OCI-M2 (cell line): ENCODE measurements at regions not wholly inside any gene's neighbourhood (a gene's known extent, or its start where the extent isn't known, plus 50 kb on each side); places are given as distances from the start of the nearest gene placed in this dataset.

Experiments
- DNase-seq: peaks from one replicate; lab custom pipeline; 2025; ENCODE audit not compliant: unreplicated experiment; lab: John Stamatoyannopoulos, UW

DNA sequence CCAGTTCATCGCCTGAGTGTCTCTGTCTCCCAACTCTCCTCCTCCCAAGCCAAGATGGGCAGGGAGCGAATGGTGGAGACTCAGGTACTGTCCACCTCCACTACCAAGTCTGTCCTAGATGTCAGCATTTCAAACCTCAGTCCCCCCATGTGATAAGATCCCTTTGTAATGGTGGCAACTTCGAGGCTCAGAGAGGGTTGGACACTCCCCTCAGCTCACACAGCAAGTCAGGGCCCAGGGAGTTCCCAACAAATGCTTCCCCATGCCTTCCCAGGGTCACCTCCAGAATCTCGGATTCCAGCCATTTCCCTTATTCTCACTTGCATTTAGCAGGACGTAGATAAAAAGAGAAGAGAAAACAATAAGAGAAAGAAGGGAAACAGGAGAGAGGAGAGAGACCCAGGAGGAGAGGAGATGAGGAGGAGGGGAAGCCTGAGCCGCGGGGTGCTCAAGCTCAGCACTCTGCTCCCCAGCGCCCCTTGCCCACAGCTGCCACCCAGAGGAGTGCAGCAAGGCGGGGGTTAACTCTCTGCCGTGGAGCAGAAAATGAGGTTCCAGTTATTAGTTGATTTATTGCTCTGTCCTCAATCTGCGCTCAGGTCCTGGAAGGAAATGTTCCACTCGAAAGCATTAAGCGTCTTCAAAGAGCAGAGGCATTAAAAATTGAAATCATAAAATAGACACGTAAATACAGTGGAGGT lies 84.1 kb upstream of the LINGO1 start:
- no peak for DNase-seq

DNA sequence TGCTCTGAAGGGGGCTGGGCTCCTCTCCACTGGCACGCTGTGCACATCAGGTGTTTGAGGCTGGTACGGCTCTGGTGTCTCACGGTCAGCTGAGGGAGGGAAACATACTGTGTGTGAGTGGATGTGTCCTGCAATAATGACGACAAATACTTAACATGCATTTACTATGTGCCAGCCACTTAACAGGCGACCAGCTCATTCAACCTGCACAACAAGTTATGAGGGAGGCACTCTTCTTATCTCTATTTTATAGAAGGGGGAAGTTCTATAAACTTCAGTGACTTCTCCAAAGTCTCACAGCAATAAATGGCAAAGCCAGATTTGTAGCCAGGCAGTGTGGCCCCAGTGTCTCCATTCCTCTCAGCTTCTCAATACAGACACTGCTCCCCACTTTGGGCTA lies 83.1 kb upstream of the LINGO1 start:
- DNase-seq: no peak

DNA sequence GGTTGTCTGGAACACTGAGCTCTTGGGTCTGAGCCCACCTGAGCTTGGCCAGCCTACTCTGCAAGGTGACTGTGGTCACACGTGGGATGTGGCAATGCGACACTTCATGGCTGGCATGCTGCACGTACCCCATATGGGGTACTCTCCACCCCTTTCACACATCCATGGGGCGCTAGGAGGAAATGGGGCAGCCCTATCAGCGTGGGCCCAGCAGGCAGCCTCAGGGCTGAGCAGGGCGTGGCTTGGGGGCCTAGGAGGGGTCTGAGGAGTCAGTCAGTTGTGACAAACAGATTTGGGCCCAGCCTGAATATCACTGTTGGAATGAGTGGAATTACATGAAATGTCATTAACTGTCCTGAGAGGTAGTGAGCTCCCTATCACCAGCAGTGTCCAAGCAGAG lies 82.3 kb upstream of the LINGO1 start:
- no peak for DNase-seq

DNA sequence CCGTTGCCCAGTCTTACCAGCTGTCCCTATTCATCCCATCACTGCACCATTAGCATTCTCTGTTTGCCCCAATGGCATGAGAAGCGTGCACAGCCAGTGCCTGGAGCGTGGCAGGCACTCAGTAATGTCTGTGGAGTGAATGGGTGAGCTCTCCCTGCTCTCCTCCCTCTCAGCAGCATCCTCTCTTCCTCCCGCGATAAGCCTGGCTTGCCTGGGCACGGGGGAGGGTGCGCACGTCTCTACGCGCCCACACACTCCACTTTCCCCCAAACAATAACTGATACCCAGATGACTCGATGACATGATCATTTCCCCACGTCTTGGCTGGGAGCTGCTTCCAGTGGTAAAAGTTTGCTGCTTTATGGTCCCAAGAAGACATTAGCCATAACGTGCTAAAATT lies 81.8 kb upstream of the LINGO1 start:
- DNase-seq: no peak

DNA sequence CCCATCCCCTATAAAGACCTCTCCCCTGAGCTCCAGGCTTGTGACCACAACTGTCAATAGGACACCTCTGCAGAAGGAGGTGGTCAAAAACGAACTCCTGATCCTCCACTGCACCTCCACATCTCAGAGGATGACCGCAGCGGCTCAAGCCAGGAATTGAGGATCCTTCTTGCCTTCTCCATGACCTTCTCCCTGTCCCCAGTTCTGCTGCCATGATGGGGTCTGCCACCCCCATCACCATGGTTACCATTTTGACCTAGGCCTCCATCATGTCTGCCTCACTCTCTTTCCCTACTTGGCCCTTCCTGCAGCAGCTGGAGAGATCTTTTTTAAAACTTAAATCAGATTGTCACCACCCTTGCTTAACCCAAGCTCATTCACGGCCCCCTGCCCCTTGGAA lies 81.3 kb upstream of the LINGO1 start:
- DNase-seq: no peak

DNA sequence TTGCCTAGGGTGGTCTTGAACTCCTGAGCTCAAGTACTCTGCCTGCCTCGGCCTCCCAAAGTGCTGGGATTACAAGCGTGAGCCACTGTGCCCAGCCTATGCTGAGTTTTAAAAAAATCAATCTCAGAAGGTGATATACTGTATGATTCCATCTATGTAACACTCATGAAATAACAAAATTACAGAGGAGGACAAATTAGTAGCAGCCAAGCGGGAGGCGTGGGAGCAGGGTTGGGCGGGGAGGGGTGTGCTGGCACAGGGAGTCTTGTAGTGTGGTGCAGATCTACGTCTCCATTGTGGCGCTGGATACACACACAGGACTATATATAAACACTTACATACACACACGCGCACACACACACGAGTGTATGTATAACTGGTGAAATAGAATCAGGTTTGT lies 80.6 kb upstream of the LINGO1 start:
- DNase-seq: no peak

DNA sequence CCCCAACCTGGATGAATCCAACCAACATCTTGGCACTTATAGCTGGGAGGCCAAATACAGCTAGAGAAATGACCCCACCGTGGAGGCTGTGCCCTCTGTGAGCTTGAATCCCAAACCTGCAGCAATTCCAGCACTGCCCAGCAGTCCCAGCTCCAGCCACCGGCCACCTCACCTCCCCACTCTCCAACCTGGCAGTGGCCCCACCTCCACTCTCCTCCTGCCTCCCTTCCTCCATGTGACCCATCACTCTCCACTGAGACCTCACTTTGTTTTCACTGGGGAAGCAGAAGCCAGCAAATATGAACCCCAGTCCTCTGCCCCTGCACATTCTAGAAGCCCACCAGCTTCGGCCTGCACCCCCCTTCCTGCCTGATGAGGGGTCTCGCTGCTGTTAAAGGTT lies 79.7 kb upstream of the LINGO1 start:
- DNase-seq: no peak

DNA sequence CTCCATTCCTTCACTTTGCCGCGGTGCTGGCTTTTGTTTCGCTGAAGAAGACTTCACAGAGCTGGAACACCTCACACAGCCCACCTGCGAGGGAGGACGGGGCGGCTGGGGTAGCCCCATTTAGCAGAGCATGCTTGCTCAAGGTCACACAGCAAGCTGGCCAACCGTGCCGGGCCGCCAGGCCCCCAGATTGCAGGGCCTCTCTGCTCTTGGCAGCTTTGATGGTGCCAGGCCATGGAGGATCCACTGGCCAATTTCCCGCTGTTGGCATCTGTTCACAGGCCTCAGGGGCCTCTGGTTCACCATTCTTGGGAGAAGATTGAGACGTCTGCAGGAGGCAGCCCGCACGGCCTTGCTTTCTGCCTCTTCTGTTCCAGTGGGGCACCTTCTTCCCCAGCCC lies 77.9 kb upstream of the LINGO1 start:
- no peak for DNase-seq

DNA sequence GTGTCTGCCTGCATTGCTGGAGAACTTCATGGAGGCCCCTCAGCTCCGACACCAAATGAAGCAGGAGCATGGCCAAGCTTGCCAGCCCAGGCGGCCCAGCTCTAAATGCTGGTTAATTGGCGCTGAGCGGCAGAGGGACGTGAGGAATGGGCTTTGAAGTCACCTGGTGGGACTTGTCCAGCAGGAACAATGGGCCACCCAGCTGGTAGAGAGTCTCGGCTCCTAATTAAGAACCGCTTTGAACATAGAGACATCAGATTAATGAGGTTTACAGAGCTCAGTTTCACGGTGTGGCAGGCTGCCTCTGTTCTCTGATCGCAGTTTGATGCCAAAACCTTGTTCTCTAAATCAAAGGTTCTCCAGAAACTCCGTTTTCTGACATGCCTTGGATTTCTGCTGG lies 77.5 kb upstream of the LINGO1 start:
- DNase-seq: no peak

DNA sequence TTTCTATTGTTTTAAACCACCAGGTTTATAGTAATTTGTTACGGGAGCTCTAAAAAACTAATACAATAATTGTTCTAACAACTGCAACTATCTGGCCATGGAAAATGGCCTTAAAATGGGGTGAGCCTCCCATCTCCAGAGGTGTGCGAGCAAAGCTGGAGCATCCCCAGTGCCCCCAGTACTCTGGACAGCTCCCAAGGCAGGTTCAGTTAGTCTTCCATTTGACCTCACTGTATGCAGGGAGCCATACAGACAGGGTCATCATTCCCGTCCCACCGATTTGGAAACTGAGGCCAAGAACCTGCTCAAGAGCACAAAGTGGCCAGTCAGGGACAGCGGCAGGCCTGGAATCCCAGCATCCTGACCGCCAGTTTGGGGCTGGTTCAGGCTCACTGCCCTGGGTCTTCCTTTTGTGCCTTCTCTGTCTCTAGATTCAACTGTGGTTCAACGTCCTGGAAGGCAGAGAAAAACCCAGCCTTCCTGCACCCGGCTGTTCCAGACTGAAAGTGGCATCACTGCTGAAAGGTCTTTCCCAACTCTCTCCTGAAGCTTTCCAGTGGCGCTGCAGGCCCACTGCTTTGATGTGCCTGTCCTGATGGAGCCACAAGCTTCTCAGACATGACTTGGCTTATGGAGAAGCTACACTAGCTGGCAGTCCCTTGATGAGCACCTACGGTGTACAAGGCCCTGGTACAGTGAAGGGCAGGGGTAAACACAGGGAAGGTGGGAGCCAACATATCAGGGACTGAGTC lies 76.6 kb upstream of the LINGO1 start:
- DNase-seq: no peak

DNA sequence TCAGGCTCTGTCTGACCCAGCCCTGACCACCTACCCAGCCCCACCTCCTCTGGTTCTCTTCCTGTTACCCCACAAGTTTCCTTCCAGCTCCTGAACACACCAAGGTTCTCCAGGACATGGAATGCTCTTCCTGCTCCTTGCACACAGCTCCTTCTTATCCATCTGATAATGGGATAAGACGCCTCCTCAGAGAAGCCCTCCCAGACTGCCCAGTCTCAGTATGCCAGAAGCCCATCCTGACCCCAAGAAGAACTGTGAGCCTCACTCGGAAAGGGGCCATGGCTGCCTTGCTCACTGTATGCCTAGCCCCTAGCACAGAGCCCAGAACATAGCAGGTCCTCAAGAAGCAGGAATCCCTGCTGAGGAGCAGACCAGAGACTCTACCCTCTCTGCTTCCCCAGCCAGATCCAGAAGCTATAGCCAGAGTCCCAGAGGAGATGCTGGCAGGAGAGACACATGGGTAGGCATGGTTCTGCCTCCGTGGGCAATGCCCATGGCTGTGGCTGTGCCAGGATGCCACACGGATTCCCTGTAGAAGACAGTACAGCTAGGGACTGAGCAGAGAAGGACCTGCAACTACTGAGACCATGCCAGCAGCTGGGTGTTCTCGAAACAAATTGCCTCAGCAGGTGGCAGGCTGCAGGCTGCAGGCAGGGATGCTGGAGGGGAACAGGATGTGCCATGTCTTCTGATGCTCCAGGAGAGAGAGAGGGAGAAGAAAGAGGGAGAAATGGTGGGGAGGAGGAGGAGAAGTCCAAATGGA lies 74.0 kb upstream of the LINGO1 start:
- DNase-seq: no peak

DNA sequence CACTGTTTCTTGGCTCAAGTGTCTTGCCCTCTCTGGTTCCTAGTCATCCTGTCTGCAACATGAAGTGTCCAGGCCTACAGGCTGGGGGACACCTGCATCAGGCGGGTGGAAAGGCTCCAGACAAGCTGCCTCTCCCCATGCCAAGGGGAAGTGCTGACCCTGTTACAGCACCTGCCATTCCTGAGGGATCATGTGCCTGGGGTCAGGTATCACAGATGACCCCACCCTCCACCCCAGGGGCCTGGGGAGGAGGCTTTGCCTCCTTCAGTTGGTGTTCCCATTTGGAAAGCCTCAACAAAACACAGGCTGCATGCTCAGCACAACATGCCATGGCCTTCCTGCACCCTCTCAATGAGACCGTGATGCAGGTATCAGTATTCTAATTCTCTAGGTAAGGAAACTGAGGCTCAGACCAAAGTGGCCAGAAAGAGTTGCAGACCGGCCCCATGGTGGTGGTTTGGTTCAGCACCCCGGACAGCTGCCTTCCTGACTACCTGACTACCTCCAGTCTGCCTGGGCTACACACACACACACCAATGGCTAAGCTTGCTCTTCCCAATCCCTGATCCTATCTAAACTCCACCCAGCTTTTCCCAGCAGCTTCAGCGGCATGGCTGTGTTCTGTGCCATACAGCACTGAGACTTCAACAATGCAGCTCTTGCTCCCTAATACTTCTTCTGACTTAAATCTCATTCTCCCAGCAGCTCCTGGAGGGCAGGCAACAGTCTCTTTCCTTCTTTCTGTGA lies 69.7 kb upstream of the LINGO1 start:
- no peak for DNase-seq

DNA sequence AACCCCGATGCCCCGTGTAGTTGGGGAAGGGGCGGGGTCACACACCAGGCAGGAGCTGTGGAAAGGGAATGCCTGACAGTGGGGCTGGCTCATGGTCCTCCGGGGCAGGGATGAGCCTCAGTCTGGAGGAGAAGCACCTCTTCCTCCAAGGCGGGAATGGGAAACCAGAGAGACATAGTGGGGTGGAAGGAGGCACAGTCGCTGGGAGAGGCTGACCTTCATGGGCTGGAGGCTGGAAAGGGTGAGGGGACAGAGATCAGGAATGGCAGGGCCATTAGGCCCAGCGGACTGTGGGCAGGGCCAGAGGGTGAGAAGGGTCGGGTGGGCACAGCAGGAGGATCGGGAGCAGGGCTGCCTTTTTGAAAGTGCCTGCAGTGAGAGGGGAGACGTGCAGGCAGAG lies 65.8 kb upstream of the LINGO1 start:
- DNase-seq: no peak

DNA sequence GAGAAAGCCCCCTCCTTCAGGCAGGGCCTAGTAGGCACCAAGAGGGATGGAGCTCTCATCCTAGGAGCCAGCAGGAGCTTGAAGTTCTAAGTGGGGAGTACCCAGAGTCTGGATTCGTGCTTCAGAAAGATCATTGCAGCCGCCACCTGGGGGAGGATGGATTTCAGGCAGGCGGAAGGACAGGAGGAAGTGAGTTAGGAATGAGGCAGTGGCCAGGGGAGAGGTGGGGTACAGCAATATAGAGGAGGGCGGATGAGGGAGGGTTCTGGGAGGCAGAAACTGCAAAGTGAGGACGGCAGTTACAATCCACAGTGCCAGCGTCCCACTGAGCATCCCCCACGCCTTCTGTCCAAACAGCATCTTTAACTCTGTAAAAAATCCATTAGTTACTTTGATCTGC lies 65.2 kb upstream of the LINGO1 start:
- DNase-seq: no peak

DNA sequence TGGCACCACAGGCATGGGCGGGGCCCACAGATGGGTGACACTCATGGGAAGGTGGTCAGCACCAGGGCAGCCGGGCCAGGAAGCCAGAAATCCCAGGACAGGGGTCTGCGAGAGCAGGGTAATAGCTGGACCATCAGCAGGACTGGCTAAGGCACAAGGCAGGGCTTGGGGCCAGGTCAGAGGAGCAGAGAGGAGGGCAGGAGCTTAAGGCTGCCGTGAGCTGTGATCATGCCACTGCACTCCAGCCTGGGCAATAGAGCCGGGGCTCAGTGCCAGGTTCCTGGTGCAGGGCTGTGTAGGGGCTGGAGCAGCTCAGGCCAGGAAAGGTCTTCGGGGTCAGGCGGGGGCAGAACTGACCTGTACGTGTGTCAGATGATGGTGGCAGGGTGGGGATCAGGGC lies 64.2 kb upstream of the LINGO1 start:
- no peak for DNase-seq

DNA sequence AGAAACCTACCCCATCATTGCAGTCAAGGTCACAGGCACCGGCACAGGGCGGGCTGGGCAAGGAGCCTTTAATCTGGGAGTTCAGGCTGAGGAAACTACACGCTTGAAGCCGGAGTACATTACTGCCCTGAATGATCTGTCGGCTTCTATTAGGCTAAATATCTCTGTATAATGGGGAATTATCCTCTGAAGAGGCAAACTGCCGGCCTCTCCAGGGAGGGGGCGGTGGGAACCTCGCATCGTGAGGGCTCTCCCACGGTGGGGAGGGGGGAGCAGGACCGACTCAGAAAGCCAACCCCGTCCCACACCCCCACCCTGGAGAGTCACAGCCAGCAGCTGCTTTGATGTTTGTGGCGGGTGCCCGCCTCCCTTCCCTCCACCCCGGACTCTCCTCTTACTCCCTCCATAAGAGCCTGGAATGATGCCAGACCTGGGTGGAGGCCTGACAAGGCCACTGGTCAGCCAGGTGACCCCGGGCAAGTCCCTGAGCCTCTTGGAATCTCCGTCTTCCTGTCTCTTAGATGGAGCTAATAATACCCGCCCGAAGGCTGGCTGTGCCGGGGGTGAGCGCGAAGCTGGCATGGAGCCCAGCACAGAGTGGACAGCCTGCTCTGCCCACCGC lies 63.4 kb upstream of the LINGO1 start:
- DNase-seq: no peak

DNA sequence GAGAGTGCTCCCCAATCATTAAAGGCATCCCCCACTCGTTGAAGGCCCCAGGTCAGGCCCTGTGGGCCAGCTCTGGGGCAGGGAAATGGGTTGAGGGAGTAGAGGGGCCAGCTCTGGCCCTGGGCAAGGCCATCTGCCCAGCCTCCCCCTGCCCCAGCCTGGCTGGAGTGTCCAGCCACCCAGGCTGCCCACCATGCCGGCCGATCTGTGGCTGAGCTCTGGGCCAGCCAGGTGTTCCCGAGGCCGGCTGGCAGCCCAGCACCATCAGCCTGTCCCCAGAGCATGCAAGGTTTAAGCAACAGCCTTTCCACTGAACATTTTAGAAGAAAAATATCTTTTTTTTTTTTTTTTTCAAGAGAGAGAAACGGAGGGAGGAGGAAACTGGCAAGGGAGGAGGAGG lies 62.8 kb upstream of the LINGO1 start:
- DNase-seq: no peak

DNA sequence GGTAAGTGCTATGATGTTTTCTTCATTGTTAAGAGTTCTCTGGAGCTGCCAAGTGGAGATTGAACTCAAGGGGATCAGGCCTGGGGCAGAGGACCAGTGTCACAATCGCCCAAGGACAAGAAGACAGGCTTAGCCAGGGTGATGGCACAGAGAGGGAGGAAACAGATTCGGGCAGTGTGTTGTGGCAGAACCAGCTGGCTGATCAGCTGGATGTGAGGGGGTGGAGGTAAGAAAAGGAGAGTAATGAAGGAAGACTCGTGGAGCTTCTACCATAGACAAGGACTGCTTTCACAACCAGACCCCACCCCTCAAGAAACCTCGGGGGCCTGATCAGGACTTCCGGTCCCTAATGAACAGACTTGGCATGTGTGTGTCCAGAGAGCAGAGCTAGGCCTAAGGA lies 60.9 kb upstream of the LINGO1 start:
- no peak for DNase-seq

DNA sequence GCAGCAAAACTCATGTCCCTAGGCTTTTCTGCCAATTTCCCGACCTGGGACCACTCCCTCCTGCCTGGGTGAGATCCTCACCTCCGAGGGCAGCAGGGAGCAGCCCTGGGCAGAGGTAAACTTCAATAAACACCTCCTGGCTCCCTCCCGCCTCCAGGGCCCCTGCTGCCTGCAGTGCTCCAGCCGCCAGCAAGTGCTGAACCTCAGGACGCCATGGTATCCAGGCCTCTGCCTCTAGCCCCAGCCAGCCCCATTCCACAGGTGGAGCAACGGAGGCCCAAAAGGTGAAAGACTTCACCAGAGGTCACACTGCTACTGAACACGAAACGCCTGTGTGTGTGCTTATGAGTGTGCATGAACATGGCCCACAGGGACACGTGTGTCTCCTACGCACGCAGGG lies 59.9 kb upstream of the LINGO1 start:
- DNase-seq: no peak

DNA sequence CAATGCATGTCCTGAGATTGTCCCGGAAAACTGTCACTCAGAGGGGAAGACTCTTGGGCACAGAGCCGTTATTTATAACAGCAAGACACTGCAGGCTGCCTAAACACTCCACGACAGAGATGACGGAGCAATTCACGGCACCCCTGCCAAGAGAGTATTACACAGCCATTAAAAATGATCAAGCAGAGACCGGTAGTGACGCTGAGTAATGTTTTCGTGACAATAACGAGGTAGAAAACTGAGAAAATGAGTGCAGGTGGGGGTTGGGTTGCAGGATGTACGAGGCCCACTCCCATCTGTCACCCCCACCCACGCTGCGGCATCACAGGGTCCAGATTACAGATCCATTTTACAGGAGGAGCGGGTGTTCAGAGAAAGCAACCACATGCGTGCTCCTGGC lies 58.9 kb upstream of the LINGO1 start:
- DNase-seq: no peak

DNA sequence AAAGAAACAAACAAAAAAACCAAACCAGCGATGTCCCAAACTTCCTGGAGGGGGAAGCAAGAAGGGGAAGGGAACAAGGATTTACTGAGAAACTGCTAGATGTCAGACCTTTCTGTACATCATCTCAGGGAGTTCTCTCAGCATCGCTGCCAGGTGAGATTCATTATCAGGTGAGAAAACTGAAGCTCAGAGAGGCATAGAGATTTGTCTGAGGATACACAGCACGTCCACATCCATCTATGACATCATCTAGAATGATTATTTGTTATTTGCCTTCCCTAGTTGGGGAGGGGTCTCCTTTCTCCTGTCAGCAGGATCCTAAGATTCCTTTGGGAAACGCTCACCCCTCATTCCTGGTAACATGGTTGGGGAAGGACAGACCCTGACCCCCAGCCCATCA lies 57.1 kb upstream of the LINGO1 start:
- no peak for DNase-seq
